ENCODE measurements at regions not wholly inside any gene's neighbourhood (a gene's known extent, or its start where the extent isn't known, plus 50 kb on each side); places are given as distances from the start of the nearest gene placed in this dataset.

DNA sequence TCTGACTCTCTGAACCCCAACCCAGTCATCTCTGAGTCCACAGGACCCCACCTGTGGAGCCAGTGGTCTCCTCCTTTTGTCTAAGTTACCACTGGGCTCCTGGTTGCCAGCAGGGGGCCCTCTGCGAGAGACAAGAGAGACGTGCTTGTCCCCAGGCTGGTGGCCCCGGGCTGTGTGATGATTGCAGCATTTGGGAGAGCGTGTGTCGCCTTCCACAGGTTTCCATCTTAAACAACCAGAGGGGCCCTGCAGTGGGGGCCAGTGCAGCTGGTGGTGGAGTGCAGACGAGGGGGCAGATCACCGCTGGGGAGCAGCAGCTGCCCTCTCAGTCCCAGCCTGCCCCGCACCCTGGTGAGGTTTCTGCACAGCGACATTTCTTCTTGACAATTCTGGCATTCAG lies 122.4 kb upstream of the PPP2R2D start:
- Mint-ChIP-seq H3K27me3 (no peaks in the 10 kb centered on the region), H3K4me1 (no peaks in the 10 kb centered on the region), H3K4me3 (no peak overlapping the region), H3K27ac (no peak overlapping the region), H3K36me3 (ENCODE audit: low read depth) (peaks cover 4% of the 10 kb centered on the region), H3K9me3 (peaks cover 48% of the 10 kb centered on the region)
- DNase-seq, result no peak
- POLR2A ChIA-PET, result no interaction called here
- CTCF ChIA-PET, result no interaction called here

DNA sequence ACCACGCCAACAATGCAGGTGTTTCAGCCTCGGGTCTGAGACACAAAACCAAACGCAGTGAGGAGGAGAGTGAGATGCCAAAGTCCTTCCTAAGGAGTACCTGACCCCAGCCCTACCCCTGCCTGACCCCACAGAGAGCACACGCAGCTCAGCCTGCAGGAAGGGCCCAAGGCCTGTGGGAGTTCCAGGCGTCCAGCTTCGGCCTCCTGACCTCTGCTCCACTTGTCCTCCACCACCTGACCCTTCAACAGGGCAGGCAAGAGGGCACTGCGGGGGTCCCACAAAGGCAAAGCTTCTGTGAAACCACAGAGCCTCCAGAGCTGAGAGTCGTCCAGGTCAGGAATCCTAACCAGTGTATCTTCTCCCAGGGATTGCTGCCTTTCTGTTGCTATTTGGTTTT lies 122.0 kb upstream of the PPP2R2D start:
- no peaks in the 10 kb centered on the region for H3K27me3 Mint-ChIP-seq
- H3K4me1 Mint-ChIP-seq, result no peaks in the 10 kb centered on the region
- H3K9me3 Mint-ChIP-seq, result peaks cover 48% of the 10 kb centered on the region
- CTCF ChIA-PET, result no interaction called here
- POLR2A ChIA-PET, result no interaction called here
- no peak overlapping the region for H3K27ac Mint-ChIP-seq
- H3K36me3 Mint-ChIP-seq (ENCODE audit: low read depth), result peaks cover 4% of the 10 kb centered on the region
- DNase-seq, result no peak
- H3K4me3 Mint-ChIP-seq, result no peak overlapping the region

DNA sequence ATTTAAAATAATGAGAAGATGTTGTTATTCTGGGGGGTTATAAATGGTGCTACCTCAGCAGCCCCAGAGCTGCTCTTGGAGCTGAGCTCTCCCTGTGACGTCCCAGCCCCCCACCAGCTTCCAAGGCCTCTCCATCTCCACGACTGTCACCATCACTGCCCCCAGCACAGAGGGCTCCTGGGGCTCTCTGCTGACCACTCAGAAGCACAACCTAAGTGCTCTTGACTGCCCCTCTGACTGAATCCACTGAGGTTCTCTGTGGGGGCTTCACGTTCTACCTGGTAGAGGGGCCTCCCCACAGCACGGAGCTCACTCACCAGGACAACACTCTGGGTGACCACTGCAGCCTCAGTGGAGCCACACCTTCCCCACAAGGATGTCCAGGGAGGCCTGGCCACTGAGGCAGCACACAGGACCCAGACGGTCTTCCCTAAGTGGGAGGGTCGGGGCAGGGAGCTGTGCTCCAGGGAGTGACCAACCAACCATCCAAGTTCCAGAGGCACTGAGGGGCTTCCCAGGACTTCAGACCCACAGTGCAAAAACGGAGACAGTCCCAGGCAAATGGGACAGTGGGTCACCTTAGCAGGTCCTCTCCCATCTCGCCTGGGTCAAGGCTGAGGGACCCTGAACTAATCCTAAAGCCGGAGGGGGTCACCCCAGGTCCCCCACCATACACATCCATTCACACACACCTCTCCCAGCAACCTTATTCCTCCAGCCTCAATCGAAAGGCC lies 121.0 kb upstream of the PPP2R2D start:
- CTCF ChIA-PET, result no interaction called here
- POLR2A ChIA-PET, result no interaction called here
- Mint-ChIP-seq H3K27ac (no peak overlapping the region), H3K36me3 (ENCODE audit: low read depth) (peaks cover 4% of the 10 kb centered on the region), H3K27me3 (no peaks in the 10 kb centered on the region), H3K4me1 (no peaks in the 10 kb centered on the region), H3K4me3 (no peak overlapping the region), H3K9me3 (peaks cover 50% of the 10 kb centered on the region)
- DNase-seq, result no peak

DNA sequence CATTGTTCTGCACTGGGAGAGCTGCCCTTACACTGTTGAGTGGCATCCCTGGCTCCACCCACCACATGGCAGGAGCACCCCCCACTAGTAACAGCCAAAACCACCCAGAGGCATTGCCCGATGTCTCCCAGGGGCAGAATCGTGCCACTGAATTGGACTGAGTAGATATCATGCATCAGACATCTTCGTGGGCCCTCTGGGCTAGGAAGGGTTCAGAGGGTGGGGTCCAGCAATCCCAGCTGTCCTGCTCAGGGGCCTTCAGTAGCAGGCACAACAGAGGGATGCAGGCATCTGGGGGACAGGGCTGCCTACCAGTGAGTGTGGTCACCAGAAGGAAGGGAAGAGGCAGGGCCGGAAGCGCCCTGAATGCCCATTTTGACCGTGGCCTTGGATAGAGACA lies 119.7 kb upstream of the PPP2R2D start:
- H3K36me3 Mint-ChIP-seq (ENCODE audit: low read depth), result peaks cover 4% of the 10 kb centered on the region
- peaks cover 45% of the 10 kb centered on the region for H3K9me3 Mint-ChIP-seq
- CTCF ChIA-PET, result no interaction called here
- no peak overlapping the region for H3K27ac Mint-ChIP-seq
- H3K27me3 Mint-ChIP-seq, result no peaks in the 10 kb centered on the region
- H3K4me3 Mint-ChIP-seq, result no peak overlapping the region
- H3K4me1 Mint-ChIP-seq, result no peaks in the 10 kb centered on the region
- DNase-seq, result no peak
- POLR2A ChIA-PET, result no interaction called here

DNA sequence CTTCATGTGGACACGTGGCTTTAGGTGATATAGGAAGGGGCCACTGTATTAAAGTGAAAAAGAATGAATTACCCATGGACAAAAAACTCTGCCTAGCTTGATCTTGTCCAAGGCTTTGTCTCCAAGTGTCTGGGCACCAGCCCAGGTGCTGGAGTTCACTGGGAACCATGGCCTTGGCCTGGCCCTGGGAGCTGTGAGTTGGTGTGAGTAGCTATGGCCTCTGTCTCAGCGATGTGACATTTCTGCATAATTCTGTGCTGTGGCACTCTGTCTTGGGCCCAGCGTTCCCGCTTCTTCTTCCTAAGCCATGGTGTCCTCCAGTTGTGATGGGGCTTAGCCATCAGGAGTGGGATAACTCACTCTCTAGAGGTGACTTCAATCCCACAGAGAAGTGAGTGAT lies 119.0 kb upstream of the PPP2R2D start:
- no peak overlapping the region for H3K27ac Mint-ChIP-seq
- no peaks in the 10 kb centered on the region for H3K4me1 Mint-ChIP-seq
- H3K4me3 Mint-ChIP-seq, result no peak overlapping the region
- peaks cover 4% of the 10 kb centered on the region for H3K36me3 Mint-ChIP-seq (ENCODE audit: low read depth)
- H3K9me3 Mint-ChIP-seq, result peaks cover 39% of the 10 kb centered on the region
- no peaks in the 10 kb centered on the region for H3K27me3 Mint-ChIP-seq
- CTCF ChIA-PET, result no interaction called here
- POLR2A ChIA-PET, result no interaction called here
- no peak for DNase-seq

DNA sequence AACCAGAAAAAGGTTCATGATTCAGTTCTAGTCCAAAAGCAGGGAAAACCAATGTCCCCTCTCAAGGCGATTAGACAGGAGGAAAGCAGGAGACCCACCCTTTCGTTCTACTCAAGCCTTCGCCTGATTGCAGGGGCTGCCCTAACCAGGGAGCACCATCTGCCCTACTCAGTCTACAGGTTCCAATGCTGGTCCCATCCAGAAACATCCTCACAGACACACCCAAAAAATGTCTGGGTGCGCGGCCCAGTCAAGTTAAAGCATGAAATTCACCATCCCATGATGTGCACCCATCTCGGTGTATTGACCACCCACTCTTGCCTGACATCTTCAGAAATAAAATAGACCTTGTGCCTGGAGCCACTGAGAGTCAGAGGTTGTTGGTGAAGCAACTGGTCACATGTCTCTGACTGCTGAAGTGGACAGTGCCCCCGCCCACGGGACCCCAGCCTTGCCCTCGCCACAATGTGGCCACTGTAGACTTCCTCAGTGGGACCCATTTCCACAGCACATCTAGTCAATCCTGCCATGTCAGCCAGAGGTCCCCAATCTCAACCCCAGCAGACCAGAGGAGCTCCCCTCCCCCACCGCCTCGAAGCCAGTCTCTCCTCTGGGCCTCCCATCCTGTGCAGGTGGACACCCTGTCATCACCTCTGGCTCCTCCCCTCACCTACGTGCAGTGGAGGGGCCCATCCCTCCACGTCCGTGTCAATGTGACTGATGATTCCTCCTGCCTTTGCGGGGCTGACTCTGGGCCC lies 116.3 kb upstream of the PPP2R2D start:
- no peak for DNase-seq
- Mint-ChIP-seq H3K4me3 (no peak overlapping the region), H3K27me3 (no peaks in the 10 kb centered on the region), H3K36me3 (ENCODE audit: low read depth) (no peaks in the 10 kb centered on the region), H3K27ac (no peak overlapping the region), H3K9me3 (peaks cover 20% of the 10 kb centered on the region), H3K4me1 (no peaks in the 10 kb centered on the region)
- POLR2A ChIA-PET, result no interaction called here
- CTCF ChIA-PET, result no interaction called here

DNA sequence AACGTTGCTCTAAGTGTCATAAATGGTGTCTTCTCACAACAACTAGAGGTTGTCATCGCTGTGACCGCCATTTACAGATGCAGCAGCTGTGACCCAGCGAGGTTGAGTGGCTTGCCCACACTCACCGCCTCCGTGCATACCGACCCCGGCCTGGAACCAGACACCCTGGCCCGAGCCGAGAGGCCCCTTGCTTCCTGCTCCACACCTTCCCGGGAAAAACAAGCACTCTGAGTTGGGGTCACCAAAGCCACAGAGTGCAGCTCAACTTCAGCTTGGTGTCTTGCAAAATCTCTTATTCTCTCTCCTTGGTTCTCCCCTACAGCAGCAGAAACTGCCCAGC lies 115.7 kb upstream of the PPP2R2D start:
- DNase-seq, result no peak
- Mint-ChIP-seq H3K27me3 (no peaks in the 10 kb centered on the region), H3K27ac (no peak overlapping the region), H3K9me3 (peaks cover 17% of the 10 kb centered on the region), H3K4me1 (no peaks in the 10 kb centered on the region), H3K36me3 (ENCODE audit: low read depth) (no peaks in the 10 kb centered on the region), H3K4me3 (no peak overlapping the region)
- ChIA-PET CTCF (no interaction called here), POLR2A (no interaction called here)

DNA sequence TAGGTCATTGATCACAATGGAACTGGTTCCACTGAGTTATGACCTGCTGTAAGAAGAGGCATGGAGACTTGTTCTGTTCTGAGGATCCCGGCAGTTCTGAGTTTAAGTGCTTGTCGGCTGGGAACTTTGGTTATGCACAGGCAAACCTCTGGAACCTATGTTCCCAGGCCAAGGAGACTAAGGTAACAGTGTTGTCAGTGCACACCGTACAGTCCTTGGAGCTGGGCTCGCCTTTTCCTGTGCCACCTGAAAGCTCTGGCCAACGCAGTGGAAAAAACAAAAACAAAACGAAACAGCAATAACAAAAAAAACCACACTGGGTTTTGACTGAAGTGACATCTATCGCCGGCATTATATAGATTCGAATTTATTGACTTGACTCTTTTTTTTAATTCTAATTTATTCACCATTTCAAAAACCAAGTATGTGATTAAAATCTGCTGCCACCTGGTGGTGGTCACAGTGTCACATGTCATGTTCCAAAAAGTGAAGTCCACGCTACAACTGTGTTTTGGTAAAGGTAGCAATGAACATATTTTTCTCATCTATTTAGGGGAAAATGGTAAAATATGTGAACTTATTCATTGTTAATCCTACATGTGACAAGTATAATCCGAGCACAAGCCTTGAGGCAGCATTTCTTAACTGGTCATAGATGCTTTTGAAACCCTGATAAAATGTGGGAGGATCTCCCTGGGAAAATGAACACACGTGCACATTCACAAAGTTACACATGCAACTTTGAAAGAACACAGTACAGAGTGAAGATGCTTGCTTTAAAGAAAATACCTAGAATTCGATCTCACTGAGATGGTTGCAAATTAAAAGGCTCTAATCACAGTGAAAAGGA lies 113.8 kb upstream of the PPP2R2D start:
- no peaks in the 10 kb centered on the region for H3K36me3 Mint-ChIP-seq (ENCODE audit: low read depth)
- CTCF ChIA-PET, result no interaction called here
- no peaks in the 10 kb centered on the region for H3K4me1 Mint-ChIP-seq
- no peak overlapping the region for H3K27ac Mint-ChIP-seq
- no peaks in the 10 kb centered on the region for H3K27me3 Mint-ChIP-seq
- POLR2A ChIA-PET, result no interaction called here
- H3K4me3 Mint-ChIP-seq, result no peak overlapping the region
- DNase-seq, result peak; percentile 28
- peaks cover 10% of the 10 kb centered on the region for H3K9me3 Mint-ChIP-seq

DNA sequence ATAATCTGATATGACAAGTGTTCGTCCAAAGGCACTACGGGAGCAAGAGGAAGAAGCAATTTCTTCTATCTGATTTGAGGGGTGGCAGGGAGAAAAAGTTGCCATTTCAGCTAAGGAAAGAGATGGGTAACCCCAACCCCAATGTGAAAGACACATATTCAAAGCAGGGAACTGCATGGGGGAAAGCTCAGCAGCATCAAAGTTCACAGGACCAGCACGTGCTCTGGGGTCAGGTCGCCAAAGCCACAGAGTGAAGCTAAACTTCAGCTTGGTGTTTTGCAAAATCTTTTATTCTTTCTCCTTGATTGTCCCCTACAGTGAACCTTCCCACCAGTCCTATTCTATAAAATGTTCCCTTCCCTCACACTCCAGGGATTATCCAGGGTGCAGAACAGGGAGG lies 112.8 kb upstream of the PPP2R2D start:
- no peaks in the 10 kb centered on the region for H3K36me3 Mint-ChIP-seq (ENCODE audit: low read depth)
- ChIA-PET POLR2A (no interaction called here), CTCF (no interaction called here)
- no peaks in the 10 kb centered on the region for H3K27me3 Mint-ChIP-seq
- H3K27ac Mint-ChIP-seq, result no peak overlapping the region
- H3K9me3 Mint-ChIP-seq, result peaks cover 5% of the 10 kb centered on the region
- no peak for DNase-seq
- no peaks in the 10 kb centered on the region for H3K4me1 Mint-ChIP-seq
- H3K4me3 Mint-ChIP-seq, result no peak overlapping the region

DNA sequence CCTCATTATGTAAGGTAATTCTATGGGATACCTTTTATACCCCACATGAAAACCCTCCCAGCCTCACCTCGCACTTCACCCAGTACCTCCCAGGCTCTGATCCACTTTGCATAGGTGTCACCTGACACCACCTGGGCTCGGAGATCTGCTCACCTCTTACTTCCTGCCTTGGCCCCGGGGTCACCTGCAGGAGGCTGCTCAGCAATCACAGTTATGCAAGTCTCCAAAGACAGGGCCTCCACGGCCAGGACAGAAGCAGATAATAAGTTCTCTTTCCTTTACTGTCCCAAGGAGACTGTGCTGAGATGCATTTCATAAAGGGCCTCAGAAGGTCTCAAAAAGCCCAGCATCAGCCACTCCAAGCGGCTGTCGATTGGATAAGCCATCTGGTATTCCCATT lies 112.4 kb upstream of the PPP2R2D start:
- Mint-ChIP-seq H3K27me3 (no peaks in the 10 kb centered on the region), H3K27ac (no peak overlapping the region), H3K4me3 (no peak overlapping the region), H3K4me1 (no peaks in the 10 kb centered on the region), H3K36me3 (ENCODE audit: low read depth) (no peaks in the 10 kb centered on the region), H3K9me3 (peaks cover 4% of the 10 kb centered on the region)
- CTCF ChIA-PET, result no interaction called here
- POLR2A ChIA-PET, result no interaction called here
- DNase-seq, result no peak

DNA sequence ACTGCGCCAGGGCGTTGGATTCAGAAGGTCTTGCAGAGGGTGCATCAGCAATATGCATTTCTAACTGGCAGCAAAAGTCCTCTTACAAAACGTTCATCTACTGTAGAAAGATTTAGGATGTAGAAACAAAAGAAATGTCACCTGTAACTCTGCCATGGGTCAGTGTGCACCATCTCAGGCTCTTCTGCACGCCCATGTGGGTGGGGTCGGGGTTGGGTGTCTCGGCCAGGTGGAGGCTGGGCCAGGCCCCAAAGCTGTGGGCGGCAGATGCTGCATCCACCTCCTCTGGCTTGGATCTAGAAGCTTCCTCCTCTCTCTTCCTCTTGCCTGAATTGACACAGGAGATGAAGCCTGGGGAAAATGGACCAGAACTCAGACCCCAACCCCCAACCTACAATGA lies 111.3 kb upstream of the PPP2R2D start:
- no peak overlapping the region for H3K4me3 Mint-ChIP-seq
- no peak overlapping the region for H3K27ac Mint-ChIP-seq
- H3K4me1 Mint-ChIP-seq, result no peaks in the 10 kb centered on the region
- DNase-seq, result no peak
- CTCF ChIA-PET, result no interaction called here
- H3K9me3 Mint-ChIP-seq, result peaks cover 4% of the 10 kb centered on the region
- POLR2A ChIA-PET, result no interaction called here
- no peaks in the 10 kb centered on the region for H3K27me3 Mint-ChIP-seq
- H3K36me3 Mint-ChIP-seq (ENCODE audit: low read depth), result no peaks in the 10 kb centered on the region

DNA sequence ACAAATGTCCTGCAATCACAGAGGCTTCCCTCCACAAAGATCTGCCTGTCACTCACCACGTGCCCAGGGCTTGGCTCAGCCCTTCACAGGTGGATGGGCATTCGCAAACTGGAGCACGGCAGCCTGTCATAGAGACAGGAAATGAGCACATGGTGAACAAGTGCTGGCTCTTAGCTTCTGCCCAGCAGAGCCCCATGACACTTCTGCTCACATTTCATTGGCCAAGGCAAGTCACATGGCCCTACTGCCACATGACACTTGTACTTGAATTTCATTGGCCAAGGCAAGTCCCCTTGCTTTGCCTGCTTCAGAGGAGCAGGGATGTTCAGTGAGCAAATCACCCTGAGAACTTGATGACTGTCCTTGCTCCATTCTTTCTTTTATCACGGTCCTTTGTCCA lies 110.8 kb upstream of the PPP2R2D start:
- Mint-ChIP-seq H3K4me3 (no peak overlapping the region), H3K36me3 (ENCODE audit: low read depth) (no peaks in the 10 kb centered on the region), H3K4me1 (no peaks in the 10 kb centered on the region), H3K27me3 (no peaks in the 10 kb centered on the region), H3K27ac (no peak overlapping the region), H3K9me3 (no peaks in the 10 kb centered on the region)
- ChIA-PET POLR2A (no interaction called here), CTCF (no interaction called here)
- DNase-seq, result no peak

DNA sequence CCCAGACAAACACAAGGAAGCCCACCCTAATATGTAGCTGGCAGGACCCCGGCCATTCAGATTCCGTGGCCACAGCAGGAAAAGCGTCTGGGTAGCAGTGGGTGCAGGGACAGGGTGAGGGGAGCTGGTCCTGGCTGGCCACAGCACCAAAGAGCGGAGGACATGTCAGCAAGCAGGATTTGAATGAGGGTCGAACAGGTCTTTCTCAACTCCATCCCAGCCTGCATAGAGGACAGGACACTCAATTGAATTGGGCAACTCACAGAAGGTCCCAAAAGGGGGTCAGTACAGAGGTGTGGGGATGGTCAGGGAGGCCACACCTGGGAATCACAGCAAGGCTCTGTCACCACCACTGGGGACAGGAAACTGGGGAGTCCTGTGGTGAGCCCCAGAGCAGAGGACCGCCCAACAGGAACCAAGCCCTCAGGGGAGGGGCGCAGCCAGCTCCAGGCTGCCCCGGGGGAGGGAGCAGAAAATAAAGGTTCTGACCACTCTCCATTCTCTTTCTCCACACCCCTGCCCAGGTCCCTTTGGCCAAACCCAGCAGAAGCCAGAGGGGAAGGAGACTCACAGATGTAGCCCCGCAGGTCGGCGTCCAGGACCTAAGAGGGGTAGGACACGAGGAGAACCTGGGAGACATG lies 108.7 kb upstream of the PPP2R2D start:
- no peaks in the 10 kb centered on the region for H3K9me3 Mint-ChIP-seq

More for the DNA sequence above, 108.7 kb upstream of the PPP2R2D start:
- CTCF ChIA-PET, result no interaction called here
- H3K36me3 Mint-ChIP-seq (ENCODE audit: low read depth), result no peaks in the 10 kb centered on the region
- no peaks in the 10 kb centered on the region for H3K27me3 Mint-ChIP-seq
- H3K4me1 Mint-ChIP-seq, result no peaks in the 10 kb centered on the region
- no peak for DNase-seq
- H3K4me3 Mint-ChIP-seq, result no peak overlapping the region
- POLR2A ChIA-PET, result no interaction called here
- H3K27ac Mint-ChIP-seq, result no peak overlapping the region
